PC-3 (cell line): ENCODE measurements at regions not wholly inside any gene's neighbourhood (a gene's known extent, or its start where the extent isn't known, plus 50 kb on each side); places are given as distances from the start of the nearest gene placed in this dataset.

Experiments
- EZH2 ChIP-seq: fragments of 300-600 bp; sonication (generic); IDR thresholded peaks from one replicate; pipeline ENCODE4 v1.6.1; 2017; ENCODE audit warnings: antibody characterized with exemption, mild to moderate bottlenecking, low read length; ENCODE audit not compliant: unreplicated experiment
- EZH2phosphoT487 ChIP-seq: fragments of 300-600 bp; sonication (generic); IDR thresholded peaks from 2 replicates; pipeline ENCODE4 v1.6.1; 2018; ENCODE audit warnings: mild to moderate bottlenecking, antibody characterized with exemption, low read length, borderline replicate concordance
- TF ChIP-seq, protein P1 (sequence below): fragments of 300-600 bp; sonication (generic); conservative IDR thresholded peaks from 2 replicates; pipeline ENCODE4 v1.5.1; 2017; ENCODE audit warnings: antibody characterized with exemption, low read depth, mild to moderate bottlenecking, low read length

DNA sequence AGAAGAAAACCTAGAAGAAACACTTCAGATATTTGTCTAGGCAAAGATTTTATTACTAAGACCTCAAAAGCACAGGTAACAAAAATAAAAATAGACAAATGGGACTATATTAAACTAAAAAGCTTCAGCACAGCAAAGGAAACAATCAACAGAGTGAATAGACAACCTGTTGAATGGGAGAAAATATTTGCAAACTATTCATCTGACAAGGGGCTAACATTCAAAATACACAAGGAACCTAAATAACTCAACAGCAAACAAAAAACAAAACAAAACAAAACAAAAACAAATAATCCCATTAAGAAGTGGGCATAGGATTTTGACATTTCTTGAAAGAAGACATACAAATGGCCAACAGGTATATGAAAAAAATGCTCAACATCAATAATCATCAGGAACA is 192.7 kb upstream of the ZCCHC13 start:
- TF ChIP-seq, protein P1, sequence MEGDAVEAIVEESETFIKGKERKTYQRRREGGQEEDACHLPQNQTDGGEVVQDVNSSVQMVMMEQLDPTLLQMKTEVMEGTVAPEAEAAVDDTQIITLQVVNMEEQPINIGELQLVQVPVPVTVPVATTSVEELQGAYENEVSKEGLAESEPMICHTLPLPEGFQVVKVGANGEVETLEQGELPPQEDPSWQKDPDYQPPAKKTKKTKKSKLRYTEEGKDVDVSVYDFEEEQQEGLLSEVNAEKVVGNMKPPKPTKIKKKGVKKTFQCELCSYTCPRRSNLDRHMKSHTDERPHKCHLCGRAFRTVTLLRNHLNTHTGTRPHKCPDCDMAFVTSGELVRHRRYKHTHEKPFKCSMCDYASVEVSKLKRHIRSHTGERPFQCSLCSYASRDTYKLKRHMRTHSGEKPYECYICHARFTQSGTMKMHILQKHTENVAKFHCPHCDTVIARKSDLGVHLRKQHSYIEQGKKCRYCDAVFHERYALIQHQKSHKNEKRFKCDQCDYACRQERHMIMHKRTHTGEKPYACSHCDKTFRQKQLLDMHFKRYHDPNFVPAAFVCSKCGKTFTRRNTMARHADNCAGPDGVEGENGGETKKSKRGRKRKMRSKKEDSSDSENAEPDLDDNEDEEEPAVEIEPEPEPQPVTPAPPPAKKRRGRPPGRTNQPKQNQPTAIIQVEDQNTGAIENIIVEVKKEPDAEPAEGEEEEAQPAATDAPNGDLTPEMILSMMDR = no peak
- TF ChIP-seq EZH2 (no peak), EZH2phosphoT487 (no peak)
